ENCODE measurements at regions not wholly inside any gene's neighbourhood (a gene's known extent, or its start where the extent isn't known, plus 50 kb on each side); places are given as distances from the start of the nearest gene placed in this dataset.

DNA sequence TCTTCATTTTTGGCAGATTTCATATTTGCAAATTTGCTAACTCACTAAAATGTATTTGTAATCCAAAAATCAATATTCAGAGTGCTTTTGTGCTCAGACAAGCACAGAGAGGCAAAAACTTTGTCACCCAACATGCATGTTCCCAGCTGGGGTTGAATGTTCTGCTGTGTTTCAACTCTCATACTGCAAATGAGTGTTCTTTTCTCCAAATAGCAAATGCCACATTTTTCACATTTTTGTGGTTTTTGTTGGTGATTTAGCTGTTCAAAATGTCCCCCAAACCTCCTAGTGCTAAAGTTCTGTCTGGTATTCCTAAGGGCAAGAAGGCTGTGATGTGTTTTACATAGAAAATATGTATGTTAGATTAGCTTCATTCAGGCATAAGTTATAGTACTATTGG lies 87.3 kb upstream of the PCSK5 start:
- no peak overlapping the region for H3K9ac ChIP-seq (ENCODE audit: low read length)

DNA sequence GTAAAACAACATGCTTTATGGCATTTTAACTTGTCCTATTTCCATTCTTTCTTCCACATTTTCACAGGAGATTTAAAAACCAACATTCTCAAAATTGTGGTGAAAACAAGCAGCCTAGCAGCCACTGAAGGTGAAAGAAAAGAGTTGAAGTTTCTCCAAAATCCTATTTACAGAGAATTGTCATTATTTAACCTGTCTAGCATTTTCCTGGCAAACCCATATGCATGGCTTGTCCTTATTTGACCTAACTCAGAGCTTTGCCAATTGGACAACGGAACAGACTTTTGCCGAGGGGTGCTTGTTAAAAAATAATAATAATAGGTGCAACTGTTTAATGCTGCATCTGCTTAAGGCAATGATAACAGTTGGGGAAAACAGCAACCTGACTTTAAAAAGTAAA lies 80.4 kb upstream of the PCSK5 start:
- Histone ChIP-seq H3K9me3 (ENCODE audit: insufficient read depth, low read length) (no peaks in the 10 kb centered on the region), H3K27ac (ENCODE audit: low read length) (no peak overlapping the region)

More for the DNA sequence above, 87.3 kb upstream of the PCSK5 start:
- no peak overlapping the region for H2AFZ ChIP-seq (ENCODE audit: low read depth, low read length)
- H3K4me2 ChIP-seq (ENCODE audit: low read length) = no peak overlapping the region
- no peaks in the 10 kb centered on the region for H3K27me3 ChIP-seq (ENCODE audit: low read depth, low read length)
- no peaks in the 10 kb centered on the region for H3K9me3 ChIP-seq (ENCODE audit: insufficient read depth, low read length)
- no peaks in the 10 kb centered on the region for H4K20me1 ChIP-seq (ENCODE audit: insufficient read depth, low read length)
- H3K27ac ChIP-seq (ENCODE audit: low read length) = no peak overlapping the region
- no peaks in the 10 kb centered on the region for H3K36me3 ChIP-seq (replicated peaks; ENCODE audit: low read depth, low read length)
- H3K4me3 ChIP-seq (ENCODE audit: low read length) = no peak overlapping the region
- no peaks in the 10 kb centered on the region for H3K79me2 ChIP-seq (ENCODE audit: low read length)
- no peaks in the 10 kb centered on the region for H3K4me1 ChIP-seq (ENCODE audit: low read length)
- TF ChIP-seq EZH2phosphoT487 (IDR thresholded peaks at IDR 0.05; ENCODE audit: low read depth) = no peak
- TF ChIP-seq, protein P1, sequence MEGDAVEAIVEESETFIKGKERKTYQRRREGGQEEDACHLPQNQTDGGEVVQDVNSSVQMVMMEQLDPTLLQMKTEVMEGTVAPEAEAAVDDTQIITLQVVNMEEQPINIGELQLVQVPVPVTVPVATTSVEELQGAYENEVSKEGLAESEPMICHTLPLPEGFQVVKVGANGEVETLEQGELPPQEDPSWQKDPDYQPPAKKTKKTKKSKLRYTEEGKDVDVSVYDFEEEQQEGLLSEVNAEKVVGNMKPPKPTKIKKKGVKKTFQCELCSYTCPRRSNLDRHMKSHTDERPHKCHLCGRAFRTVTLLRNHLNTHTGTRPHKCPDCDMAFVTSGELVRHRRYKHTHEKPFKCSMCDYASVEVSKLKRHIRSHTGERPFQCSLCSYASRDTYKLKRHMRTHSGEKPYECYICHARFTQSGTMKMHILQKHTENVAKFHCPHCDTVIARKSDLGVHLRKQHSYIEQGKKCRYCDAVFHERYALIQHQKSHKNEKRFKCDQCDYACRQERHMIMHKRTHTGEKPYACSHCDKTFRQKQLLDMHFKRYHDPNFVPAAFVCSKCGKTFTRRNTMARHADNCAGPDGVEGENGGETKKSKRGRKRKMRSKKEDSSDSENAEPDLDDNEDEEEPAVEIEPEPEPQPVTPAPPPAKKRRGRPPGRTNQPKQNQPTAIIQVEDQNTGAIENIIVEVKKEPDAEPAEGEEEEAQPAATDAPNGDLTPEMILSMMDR (IDR thresholded peaks at IDR 0.05; ENCODE audit: low read depth, low read length) = no peak

DNA sequence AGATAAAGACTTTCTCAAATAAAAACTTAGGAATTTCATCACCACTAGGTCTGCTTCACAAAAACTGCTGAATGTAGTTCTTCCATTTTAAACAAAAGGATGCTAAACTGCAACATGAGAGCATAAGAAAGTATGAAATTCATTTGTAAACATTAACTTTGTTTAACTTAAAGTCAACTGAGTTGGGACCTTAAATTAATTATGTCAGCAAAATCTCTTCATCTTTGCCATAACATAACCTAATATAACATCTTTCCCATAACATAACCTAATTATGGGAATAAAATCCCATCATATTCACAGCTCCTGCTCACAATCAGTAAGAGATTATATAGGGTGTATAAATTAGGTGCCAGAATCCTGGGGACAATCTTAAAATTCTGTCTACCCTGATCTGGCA lies 78.8 kb upstream of the PCSK5 start:
- Histone ChIP-seq H3K36me3 (replicated peaks; ENCODE audit: low read depth, low read length) (no peaks in the 10 kb centered on the region), H3K79me2 (ENCODE audit: low read length) (no peaks in the 10 kb centered on the region), H3K4me3 (ENCODE audit: low read length) (no peak overlapping the region), H4K20me1 (ENCODE audit: insufficient read depth, low read length) (no peaks in the 10 kb centered on the region), H2AFZ (ENCODE audit: low read depth, low read length) (no peak overlapping the region), H3K4me2 (ENCODE audit: low read length) (no peak overlapping the region), H3K4me1 (ENCODE audit: low read length) (no peaks in the 10 kb centered on the region), H3K27ac (ENCODE audit: low read length) (no peak overlapping the region), H3K9ac (ENCODE audit: low read length) (no peak overlapping the region), H3K9me3 (ENCODE audit: insufficient read depth, low read length) (no peaks in the 10 kb centered on the region), H3K27me3 (ENCODE audit: low read depth, low read length) (no peaks in the 10 kb centered on the region)
- no peak for TF ChIP-seq EZH2phosphoT487 (IDR thresholded peaks at IDR 0.05; ENCODE audit: low read depth)
- TF ChIP-seq, protein P1 (IDR thresholded peaks at IDR 0.05; ENCODE audit: low read depth, low read length) = no peak

More for the DNA sequence above, 80.4 kb upstream of the PCSK5 start:
- no peak overlapping the region for H2AFZ ChIP-seq (ENCODE audit: low read depth, low read length)
- no peaks in the 10 kb centered on the region for H3K4me1 ChIP-seq (ENCODE audit: low read length)
- H3K79me2 ChIP-seq (ENCODE audit: low read length) = no peaks in the 10 kb centered on the region
- H3K36me3 ChIP-seq (replicated peaks; ENCODE audit: low read depth, low read length) = no peaks in the 10 kb centered on the region
- no peak overlapping the region for H3K9ac ChIP-seq (ENCODE audit: low read length)
- no peaks in the 10 kb centered on the region for H3K27me3 ChIP-seq (ENCODE audit: low read depth, low read length)
- no peaks in the 10 kb centered on the region for H4K20me1 ChIP-seq (ENCODE audit: insufficient read depth, low read length)
- no peak overlapping the region for H3K4me3 ChIP-seq (ENCODE audit: low read length)
- TF ChIP-seq, protein P1 (IDR thresholded peaks at IDR 0.05; ENCODE audit: low read depth, low read length) = no peak
- TF ChIP-seq EZH2phosphoT487 (IDR thresholded peaks at IDR 0.05; ENCODE audit: low read depth) = no peak
- H3K4me2 ChIP-seq (ENCODE audit: low read length) = no peak overlapping the region

DNA sequence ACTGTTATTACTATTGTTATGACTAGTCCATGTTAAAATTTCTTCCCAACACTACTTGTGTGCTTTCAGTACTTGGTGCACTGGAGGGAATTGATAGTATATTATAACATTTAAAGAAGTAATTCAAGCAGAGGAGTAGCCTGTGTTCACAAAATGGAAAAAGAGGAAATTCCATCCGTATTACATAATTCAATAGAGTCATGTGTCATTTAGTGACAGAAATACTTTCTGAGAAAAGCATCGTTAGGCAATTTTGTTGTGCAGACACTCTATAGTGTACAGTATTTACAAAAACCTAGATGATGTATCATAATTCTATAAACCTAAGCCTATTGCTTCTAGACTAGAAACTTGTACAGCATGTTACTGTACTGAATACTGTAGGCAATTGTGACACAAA lies 78.3 kb upstream of the PCSK5 start:
- Histone ChIP-seq H3K4me2 (ENCODE audit: low read length) (no peak overlapping the region), H4K20me1 (ENCODE audit: insufficient read depth, low read length) (no peaks in the 10 kb centered on the region), H3K27me3 (ENCODE audit: low read depth, low read length) (no peaks in the 10 kb centered on the region), H3K4me1 (ENCODE audit: low read length) (no peaks in the 10 kb centered on the region), H3K27ac (ENCODE audit: low read length) (no peak overlapping the region), H3K36me3 (replicated peaks; ENCODE audit: low read depth, low read length) (no peaks in the 10 kb centered on the region), H2AFZ (ENCODE audit: low read depth, low read length) (no peak overlapping the region), H3K9me3 (ENCODE audit: insufficient read depth, low read length) (no peaks in the 10 kb centered on the region), H3K79me2 (ENCODE audit: low read length) (no peaks in the 10 kb centered on the region), H3K9ac (ENCODE audit: low read length) (no peak overlapping the region), H3K4me3 (ENCODE audit: low read length) (no peak overlapping the region)
- TF ChIP-seq EZH2phosphoT487 (IDR thresholded peaks at IDR 0.05; ENCODE audit: low read depth) = no peak
- TF ChIP-seq, protein P1 (IDR thresholded peaks at IDR 0.05; ENCODE audit: low read depth, low read length) = no peak

Measured in OCI-LY3 (cell line).